Stimulated activated CD4-positive, alpha-beta T cell treated with anti-CD3 and anti-CD28 coated beads, Interleukin-15, amount 100 ng/mL, for 24 hours (primary cell): ENCODE measurements at regions not wholly inside any gene's neighbourhood (a gene's known extent, or its start where the extent isn't known, plus 50 kb on each side); places are given as distances from the start of the nearest gene placed in this dataset.
"Not testable (repeated sequence)": the region's sequence is repeated elsewhere in the genome, so short reads cannot be mapped to it uniquely, and the experiment has no call there.

Source experiments
- DNase-seq: peaks from one replicate; pipeline ENCODE4 v3.0.0-alpha.2; 2020

DNA sequence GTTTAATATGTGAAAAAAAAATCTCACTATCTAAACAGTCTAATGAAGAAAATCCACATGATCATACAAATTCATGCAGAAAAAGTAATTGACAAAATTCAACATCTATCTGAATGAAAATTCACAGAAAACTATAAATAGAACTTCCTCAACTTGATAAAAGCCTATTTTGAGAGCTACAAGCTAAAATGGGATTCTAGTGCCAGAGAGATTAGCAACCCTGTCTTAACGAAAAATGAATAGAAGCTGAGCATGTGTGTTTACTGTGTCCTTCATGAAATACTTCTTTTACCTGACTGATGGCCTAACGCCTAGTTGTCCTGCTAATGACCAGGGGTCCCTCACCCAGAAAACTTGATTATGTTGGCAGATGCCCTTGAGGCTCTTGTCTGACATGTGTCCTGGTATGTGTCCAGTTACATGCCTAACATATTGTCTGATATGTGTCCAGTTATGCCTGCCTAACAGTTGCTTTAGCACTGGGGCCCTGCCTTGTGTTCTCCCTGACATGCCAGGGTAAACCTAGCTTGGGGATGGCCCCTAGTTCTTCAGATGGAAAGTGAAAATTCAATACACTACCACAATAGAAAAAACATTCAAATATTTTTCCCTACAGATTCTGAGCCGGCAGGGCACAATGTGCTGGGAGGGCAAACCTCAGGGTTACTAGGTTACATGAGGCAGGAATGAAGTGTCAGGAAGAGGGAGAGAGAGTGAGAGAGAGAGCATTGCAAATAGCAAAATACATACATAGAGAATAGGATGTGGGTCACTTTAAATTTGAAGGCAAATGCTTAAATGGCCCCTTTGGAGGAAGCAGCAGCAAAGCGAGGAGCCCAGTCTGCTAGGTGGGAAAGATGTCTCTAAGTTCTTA is 834.0 kb downstream of the CDH11 start:
- DNase-seq, result no peak

DNA sequence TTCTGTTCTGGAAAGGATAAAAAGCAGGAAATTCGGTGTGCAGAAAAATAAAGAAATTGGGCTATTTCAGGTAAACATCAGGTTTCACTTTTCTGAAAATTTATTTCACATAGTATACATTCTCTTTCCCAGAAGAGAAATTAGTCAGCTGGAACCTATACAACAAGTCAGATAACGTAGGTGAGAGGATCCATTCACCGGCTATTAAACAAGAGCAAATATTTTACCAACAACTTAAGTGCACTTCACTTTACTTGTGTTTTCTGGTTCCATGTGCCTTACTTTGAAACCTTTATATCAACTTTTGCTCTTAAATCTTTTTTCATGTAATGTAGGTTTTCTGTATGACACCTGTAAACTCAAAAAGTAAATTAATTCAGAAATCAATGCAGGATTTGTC is 839.7 kb downstream of the CDH11 start:
- DNase-seq, result no peak

DNA sequence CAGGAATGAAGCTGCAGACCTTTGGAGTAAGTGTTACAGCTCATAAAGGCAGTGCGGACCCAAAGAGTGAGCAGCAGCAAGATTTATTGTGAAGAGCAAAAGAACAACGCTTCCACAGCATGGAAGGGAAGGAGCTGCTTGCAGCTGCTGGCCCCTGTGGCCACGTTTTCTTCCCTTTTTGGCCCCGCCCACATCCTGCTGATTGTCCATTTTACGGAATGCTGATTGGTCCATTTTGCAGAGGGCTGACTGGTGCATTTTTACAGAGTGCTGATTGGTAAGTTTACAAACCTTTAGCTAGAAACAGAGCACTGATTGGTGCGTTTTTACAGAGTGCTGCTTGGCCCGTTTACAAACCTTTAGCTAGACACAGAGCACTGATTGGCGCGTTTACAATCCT is 841.5 kb downstream of the CDH11 start:
- DNase-seq, result no peak

DNA sequence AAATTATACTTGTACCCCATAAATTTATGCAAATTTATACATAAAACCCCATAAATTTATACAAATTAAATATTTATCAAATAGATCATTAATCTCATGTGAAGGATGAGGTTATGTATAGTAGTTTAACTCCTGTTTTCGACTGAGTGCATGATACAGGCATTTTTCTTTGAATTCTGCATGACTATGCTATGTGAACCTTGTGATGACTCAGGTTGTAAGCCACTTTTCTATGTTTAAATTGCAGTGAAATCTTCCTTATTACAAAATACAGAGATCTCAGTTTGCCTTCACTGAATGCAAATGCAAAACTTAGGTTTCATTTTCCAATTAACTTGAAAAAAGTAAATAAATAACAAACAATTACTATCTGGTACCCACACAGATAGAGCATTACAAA is 843.7 kb downstream of the CDH11 start:
- no peak for DNase-seq

DNA sequence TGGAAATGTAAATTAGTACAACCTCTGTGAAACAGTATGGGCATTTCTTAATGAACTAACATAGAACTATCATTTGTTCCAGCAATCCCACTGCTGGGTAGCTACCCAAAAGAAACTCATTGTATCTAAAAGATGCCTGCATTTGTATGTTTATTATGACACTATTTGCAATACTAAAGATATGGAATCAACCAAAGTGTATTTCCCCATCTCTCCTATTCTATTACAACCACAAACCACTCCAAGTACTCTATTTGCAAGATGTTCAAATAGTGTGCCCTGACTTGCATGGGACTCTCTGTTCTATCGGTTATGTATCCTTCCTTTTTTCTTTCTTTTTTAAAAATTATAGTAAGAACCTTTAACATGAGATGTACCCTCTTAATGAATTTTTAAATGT is 845.2 kb downstream of the CDH11 start:
- no peak for DNase-seq

DNA sequence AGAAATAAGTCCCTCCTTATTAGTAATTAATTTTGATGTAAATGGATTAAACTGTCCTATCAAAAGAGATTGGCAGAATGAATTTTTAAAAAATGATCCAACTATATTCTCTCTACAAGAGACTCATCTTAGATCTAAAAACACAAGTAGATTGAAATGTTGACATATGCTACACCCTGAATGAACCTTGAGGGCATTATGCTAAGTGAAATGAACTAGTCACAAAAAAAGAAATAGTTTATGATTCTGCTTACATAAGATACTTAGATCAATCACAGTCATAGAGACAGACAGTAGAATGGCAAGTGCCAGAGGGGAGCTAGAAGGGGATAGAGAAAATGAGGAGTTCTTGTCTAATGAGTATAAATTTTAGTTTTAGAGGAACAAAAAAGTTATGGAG is 849.8 kb downstream of the CDH11 start:
- no peak for DNase-seq

DNA sequence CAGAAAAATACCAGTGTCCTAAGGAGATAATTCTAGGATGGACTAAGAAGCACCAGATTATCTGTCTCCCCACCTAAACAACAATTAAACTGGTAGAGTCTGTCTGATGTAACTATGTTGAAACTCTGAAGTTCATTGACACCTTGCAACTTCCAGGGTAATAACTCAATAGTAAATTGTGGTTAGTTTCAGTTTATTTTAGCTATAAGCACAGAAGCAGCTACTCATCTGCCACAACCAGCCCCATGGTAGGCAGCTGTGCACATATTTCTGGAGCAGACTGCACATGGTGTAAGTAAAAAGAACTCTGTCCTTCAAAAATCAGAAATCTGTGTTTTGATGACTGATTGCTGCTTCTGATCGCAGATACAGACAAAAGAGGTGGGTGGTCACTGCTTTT is 852.1 kb downstream of the CDH11 start:
- no peak for DNase-seq

DNA sequence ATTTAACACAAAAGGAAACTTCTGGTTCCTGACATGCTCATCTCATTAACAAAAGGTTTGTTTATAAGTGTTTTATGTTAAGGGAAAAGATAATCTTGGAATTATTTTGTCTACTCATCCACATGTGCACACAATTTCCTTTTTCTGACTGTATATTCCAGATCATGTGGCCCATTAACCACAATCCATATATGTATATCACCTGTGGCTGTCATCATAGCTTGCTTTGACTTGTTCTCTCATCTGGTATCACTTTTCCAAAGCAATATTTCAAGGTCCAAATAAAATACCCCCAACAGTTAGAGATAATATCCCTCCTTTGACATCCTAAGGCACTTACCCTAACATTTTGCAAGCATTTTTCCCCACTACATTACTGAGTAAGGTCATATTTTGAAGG is 856.1 kb downstream of the CDH11 start:
- DNase-seq, result no peak

DNA sequence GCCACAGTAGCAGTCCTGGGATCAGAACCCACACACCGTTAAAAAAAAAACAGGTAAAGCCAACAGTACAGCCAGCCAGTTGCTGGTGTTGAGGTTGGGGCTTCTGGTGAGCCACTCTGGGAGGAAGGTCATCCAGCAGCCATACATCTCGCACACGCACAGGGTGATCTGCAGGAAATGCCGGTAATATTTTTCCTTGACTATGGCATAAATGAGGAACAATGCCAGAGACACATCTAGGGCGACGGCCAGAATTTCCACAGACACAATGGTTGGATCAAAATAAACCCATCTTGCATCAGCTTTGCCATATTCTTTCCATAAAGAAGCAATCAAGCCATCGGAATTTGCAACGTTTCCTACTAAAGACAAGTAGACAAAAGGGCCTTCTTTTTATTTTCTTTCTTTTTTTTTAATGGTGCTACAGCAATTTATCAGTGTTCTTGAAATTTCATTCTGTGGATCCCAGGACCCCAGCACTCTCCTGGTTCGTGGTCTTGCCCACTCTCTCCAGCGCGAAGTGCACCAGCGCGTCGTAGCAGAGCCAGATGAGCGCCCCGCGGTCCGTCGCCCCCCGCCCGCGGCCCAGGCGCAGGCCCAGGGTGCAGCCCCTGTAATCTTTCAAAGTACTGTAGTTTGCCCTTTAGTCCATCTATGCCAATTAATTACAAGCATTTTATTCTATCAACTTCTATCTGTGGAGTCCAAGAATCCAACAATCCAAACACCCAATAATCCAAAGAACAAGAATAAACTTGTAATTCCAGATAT is 861.0 kb downstream of the CDH11 start:
- not testable (repeated sequence) for DNase-seq

DNA sequence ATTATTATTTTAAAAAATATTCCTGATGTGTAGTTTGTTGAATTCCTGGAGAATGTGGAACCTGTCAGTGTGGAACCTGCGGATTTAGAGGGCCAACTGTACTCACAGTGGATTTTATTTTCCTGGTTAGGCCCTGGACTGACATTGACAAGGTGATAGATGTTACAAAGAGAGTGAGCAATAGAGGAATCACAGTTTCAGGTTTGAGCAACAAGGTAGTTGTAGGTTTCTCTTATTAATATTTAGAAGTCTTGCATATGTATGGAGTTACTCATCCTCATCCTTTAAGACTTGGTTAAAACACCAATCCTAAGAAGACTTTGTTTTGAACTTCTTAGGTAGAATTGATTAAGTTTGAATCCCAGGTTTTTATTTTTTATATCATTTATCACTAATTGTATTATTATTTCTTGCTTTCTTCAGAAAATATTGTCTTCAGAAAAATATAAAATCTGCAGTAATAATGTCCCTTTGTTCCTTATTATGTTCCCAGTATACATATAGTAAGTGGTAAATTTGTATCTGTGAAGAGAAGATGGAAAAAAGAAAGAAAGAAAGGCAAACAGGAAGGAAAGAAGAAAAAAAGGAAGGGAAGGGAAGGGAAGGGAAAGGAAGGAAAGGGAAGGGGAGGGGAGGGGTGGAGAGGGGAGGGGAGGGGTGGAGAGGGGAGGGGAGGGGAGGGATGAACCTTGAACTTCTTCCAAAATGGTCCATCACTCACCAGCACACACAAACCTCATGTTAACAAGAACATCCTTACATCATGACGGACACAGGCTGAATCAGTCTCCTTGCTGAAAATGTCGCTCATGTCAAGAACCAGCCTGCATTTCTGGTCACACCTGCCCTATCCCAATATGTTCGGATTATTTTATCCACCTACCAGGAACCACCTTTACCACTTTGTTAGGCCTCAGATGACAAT is 867.2 kb downstream of the CDH11 start:
- no peak for DNase-seq

DNA sequence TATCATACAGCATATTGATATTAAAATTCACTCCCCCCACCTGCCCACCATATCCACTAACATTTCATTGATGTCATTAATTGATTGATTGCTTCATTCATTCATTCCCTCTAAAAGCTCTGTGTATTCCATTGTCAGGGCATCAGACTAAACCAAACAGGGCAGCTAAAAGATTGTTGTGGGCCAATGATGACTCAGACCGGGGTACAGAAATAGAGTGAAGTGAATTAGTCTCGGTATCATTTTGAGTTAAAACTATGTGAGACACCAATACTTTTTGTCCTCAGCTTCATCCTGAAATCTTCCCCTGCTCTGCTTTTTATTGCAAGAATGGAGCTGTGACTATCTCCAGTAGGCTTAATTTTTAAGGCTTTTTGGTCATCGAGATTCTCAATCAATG is 868.3 kb downstream of the CDH11 start:
- DNase-seq, result no peak

DNA sequence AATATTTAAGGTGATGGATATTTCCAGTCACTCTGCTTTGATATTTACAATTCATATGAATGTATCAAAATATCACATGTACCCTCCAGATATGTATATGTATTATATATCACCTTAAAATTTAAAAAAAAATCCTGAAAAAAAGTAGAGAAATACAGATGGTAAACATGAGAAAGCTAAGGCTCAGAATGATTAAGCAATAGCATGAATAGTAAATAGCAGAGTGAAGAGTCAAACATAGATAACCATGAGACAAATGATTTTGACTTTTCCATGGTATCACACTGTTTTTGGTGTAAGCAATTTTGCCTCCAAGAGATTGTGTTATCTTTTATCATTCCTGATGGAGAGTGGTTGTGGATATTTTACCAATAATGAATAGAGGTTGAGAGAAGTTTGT is 868.8 kb downstream of the CDH11 start:
- DNase-seq, result no peak

DNA sequence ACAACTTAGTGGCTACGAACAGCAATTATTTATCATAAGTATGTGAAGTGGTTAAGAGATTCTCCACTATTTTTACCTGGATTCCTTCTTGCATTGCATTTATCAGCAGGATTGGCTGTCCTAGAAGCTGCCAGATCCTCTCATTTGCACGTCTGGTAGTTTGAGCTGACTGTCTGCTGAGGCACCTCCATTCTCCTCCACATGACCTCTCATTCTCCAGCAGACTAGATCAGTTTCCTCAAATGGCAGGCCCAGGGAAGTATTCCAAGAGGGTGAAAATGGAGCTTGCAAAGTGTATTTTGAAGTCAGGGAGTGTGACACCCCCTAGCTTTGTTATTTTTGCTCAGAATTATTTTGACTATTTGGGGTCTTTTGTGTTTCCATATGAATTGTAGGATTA is 870.1 kb downstream of the CDH11 start:
- DNase-seq, result no peak

DNA sequence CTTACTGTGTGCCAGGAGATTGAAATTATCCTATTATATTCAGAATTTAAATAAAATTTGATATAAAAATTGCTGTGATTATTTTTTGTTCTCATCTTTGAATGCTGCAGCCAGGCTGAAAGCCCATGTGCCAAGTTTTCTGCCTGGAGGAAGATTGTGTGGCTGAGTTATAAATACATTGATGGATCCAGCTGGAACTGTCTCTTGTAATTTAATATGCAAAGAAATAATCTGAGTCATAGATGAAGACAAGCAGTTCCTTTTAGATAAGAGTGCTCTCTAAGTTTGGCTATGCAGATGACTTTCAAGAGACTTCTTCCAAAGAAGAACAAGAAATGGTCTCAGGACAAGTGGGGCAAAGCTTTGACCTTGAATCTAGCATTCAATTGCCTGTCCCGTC is 871.0 kb downstream of the CDH11 start:
- DNase-seq, result no peak

DNA sequence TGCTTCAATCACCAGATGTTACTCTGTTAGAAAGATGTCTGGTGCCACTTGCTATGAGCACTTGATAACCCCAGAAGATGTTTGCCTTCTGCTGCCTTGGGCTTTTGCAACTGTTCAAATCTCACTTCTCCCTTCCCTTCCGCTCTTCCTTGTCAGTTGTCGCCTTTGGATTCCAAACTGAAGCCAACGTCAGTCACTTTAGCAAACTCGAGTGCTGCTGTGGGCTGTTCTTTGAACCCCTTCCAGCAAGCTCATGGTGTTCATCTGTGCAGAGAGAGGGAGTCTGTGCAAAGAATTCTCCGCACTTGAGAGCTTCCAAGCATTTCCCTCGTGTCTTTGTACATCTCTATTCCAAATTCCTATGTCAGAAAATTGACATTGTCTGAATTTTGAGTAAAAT is 879.4 kb downstream of the CDH11 start:
- DNase-seq, result no peak

DNA sequence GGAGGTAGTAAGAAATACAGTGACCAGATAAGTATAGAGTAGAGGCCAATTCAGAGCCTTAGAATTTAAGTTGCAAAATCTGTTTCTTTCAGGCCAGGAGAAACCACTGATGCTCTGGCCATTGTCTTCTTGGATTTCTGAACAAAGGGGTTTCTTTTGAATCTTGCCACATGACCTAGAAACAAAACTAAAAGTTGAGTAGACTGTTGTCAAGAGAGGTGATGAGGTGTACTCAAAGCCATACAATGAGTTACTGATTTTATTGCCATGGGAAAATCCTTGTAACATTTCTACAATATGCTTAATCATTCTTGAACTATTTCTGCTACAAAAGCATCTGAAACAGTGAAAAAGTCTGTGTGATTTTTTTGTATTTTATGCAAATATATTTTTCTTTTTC is 881.3 kb downstream of the CDH11 start:
- DNase-seq, result no peak

DNA sequence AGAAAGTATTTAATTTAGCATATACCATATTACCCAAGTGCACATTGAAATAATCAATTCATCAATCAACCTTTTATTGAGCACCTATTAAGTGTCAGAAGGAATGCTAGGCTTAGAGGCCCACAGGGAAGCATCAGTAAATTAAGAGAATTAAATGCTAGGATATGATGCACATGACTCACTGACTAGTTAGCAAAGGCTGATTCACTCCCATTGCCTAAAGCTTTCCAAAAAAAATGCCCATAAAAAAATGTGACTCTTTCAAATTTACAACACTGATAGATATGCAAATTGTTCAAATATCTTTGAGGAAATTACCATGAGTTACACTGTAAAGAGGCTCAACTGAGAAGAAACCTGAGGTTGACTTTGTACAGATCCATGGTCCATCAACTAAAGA is 883.3 kb downstream of the CDH11 start:
- no peak for DNase-seq

DNA sequence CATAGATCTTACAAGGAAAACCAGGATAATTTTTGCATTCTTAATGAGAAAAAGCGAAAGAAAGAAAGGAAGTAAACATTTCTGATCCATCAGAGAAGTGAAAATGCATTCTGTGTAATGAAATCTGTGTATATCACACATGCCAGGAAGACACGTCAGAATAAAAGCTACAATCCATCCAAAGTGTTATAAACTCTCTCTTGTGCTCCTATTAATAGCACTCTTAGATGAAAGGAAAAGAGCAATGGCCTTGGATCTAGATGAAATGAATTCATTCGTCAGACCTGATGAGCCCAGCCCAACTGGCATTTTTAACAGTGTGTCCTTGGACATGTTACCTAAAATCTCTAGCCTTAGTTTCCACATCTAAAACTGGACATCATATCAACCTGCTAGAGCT is 885.5 kb downstream of the CDH11 start:
- DNase-seq, result no peak

DNA sequence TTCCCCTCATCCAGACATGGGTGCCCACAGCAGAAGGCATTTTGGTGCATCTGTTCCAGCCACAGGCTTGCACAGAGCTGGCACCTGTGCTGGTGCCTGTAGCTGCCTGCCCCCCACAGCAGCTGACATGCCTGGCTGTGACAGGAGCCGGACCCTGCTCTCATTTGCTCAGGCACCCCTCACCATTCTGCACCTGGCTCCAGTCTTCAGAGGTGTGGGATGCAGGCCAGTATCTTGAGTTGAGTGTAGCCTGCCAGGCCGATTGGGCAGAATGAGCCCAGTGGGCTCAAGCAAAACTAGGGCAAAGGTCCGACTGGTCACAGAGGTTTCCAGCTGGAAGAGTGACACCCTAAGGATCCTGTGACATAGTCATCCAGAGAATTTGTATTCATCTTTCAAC is 887.7 kb downstream of the CDH11 start:
- DNase-seq, result no peak

DNA sequence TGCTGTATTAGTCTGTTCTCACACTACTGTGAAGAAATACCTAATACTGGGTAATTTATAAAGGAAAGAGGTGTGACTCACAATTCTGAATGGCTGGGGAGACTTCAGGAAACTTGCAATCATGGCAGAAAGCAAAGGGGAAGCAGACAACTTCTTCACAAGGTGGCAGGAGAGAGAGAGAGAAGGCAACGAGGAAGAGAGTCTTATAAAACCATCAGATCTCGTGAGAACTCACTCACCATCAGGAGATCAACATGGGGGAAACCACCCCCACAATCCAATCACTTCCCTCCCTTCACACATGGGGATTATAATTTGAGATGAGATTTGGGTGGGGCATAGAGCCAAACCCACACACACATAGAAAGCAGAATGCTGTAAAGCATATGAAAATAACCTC is 896.2 kb downstream of the CDH11 start:
- no peak for DNase-seq

DNA sequence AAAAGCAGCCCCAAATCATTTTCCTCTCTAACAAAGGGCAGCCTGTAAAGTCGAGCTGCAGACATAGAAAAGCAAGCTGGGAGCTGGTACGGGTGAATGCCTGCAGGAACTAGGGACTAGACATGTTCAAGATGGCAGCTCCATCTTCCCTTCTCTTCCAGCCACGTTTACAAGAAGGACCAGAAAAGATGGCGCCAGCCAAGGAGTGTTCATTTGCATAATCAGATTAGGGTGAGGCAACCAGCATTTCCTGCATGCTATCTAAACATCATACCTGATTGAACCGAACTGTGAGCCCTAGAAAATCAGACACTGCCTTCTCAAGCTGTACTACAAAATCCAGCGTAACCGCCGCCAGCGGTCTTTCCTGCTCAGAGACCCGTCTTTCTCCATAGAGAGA is 896.8 kb downstream of the CDH11 start:
- DNase-seq, result no peak

DNA sequence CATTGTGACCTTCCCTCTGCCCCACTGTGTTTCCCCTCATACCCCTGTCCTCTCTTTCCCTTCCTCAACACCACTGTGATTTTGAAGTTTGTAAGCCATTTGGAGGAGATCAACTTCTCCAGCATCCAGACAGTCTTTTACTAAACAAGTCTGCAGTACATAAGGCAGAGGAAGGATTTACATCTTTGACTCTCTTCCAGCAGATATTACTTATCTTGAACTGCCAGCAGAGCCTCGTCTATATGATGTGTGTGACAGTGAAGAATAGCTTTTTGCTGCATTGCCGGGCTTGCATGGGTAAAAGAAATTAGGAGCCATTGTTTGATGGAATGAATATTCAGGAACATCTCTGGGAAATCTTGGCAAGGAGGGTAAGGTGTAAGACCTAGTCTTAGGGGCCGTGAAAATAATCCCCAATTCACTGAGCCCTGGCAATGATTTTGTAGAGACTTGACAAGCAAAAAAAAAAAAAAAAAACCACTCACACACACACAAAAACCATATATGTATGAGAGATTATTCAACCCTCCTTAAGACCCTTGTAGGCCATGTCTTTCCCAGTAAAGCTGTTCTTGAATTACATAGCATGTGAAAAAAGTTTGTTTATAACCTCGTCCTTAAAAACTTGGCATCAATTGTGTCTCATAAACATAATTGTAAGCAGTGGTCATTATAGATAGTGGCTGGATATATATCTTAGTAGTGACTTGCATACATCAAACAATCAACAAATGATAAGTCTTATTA is 903.9 kb downstream of the CDH11 start:
- DNase-seq, result no peak

DNA sequence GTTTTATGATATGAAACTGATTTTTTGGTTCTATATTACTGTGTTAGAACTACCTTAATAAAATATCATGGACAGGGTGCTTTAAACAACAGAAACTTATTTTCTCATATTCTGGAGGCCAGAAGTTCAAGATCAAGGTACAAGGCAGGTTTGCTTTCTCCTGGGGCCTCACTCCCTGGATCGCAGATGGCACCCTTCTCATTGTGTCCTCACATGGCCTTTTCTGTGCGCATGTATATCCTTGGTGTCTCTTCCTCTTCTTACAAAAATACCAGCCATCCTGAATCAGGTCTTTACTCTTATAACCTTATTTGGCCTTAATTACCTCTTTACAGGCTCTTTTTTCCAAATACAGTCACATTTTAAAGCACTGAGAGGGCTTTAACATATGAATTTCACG is 906.1 kb downstream of the CDH11 start:
- no peak for DNase-seq
